ENCODE measurements at regions not wholly inside any gene's neighbourhood (a gene's known extent, or its start where the extent isn't known, plus 50 kb on each side); places are given as distances from the start of the nearest gene placed in this dataset.

DNA sequence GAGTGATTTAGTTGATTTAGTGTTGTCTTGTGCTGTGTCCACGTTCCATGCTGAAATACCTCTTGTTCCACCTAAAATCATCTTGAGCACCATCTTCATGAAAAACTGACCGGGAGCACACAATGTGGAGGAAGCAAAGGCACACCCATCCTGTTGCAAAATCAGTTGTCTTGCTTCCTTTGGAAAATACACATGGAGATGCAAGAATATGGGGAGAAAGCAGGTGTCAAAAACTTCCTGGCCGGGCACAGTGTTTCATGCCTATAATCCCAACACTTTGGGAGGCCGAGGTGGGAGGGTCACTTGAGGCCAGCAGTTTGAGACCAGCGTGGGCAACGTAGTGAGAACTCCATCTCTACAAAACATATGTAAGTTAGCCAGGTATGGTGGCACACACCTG is 151.1 kb downstream of the C11orf91 start:
- intact Hi-C loops (cut with micrococcal nuclease) = no loop called here
- Histone ChIP-seq H3K9ac (ENCODE audit: insufficient read depth in 1 of 2, low read depth in 2 of 2, low read length in 2 of 2) (no peak overlapping the region), H3K79me2 (ENCODE audit: control insufficient read depth, insufficient read depth, low read length) (no peaks in the 10 kb centered on the region), H3K9me1 (ENCODE audit: control insufficient read depth, insufficient read depth, low read length) (no peaks in the 10 kb centered on the region), H2AFZ (ENCODE audit: low read depth, low read length) (no peak overlapping the region), H3K9me3 (replicated peaks; ENCODE audit: control insufficient read depth, insufficient read depth, low read depth, low read length) (no peaks in the 10 kb centered on the region), H3K4me3 (no peak overlapping the region), H3K27ac (ENCODE audit: extremely low read depth, low read depth, low read length) (no peak overlapping the region), H3K27me3 (ENCODE audit: control insufficient read depth in 2 of 2, insufficient read depth in 2 of 2, low read length in 2 of 2) (peaks cover 9 to 24% of the 10 kb centered on the region in 2 experiments; a peak in 4 of 5 replicates), H3K36me3 (ENCODE audit: control insufficient read depth, insufficient read depth, low read length) (no peaks in the 10 kb centered on the region), H3K4me1 (replicated peaks in 1 of 2; ENCODE audit: control insufficient read depth in 2 of 2, insufficient read depth in 2 of 2, low read length in 2 of 2) (no peaks in the 10 kb centered on the region), H4K20me1 (replicated peaks; ENCODE audit: control insufficient read depth, insufficient read depth, low read length) (no peaks in the 10 kb centered on the region), H3K4me2 (ENCODE audit: insufficient read depth, low read length) (no peak overlapping the region)
- WGBS (ENCODE audit: insufficient coverage, low coverage, missing lambda C conversion rate) = 1% methylated on average over 6 of the region's 6 CpGs
- ATAC-seq (no peak), DNase-seq (ENCODE audit: extremely low read depth in 1 of 4, low spot score in 3 of 4) (no peak), FAIRE-seq (no peak)
- in situ Hi-C loops (cut with MboI) = no loop called here
- BruUV-seq (replicated peaks) = no TSS peak
- POLR2A ChIA-PET = no interaction called here
- CTCF ChIA-PET (ENCODE audit: low intra/inter-chr PET ratio) = no interaction called here
- TF ChIP-seq, protein P1, sequence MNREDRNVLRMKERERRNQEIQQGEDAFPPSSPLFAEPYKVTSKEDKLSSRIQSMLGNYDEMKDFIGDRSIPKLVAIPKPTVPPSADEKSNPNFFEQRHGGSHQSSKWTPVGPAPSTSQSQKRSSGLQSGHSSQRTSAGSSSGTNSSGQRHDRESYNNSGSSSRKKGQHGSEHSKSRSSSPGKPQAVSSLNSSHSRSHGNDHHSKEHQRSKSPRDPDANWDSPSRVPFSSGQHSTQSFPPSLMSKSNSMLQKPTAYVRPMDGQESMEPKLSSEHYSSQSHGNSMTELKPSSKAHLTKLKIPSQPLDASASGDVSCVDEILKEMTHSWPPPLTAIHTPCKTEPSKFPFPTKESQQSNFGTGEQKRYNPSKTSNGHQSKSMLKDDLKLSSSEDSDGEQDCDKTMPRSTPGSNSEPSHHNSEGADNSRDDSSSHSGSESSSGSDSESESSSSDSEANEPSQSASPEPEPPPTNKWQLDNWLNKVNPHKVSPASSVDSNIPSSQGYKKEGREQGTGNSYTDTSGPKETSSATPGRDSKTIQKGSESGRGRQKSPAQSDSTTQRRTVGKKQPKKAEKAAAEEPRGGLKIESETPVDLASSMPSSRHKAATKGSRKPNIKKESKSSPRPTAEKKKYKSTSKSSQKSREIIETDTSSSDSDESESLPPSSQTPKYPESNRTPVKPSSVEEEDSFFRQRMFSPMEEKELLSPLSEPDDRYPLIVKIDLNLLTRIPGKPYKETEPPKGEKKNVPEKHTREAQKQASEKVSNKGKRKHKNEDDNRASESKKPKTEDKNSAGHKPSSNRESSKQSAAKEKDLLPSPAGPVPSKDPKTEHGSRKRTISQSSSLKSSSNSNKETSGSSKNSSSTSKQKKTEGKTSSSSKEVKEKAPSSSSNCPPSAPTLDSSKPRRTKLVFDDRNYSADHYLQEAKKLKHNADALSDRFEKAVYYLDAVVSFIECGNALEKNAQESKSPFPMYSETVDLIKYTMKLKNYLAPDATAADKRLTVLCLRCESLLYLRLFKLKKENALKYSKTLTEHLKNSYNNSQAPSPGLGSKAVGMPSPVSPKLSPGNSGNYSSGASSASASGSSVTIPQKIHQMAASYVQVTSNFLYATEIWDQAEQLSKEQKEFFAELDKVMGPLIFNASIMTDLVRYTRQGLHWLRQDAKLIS (CRISPR knock-in tag; IDR thresholded peaks at IDR 0.05) = no peak
- TF ChIP-seq, protein P2, sequence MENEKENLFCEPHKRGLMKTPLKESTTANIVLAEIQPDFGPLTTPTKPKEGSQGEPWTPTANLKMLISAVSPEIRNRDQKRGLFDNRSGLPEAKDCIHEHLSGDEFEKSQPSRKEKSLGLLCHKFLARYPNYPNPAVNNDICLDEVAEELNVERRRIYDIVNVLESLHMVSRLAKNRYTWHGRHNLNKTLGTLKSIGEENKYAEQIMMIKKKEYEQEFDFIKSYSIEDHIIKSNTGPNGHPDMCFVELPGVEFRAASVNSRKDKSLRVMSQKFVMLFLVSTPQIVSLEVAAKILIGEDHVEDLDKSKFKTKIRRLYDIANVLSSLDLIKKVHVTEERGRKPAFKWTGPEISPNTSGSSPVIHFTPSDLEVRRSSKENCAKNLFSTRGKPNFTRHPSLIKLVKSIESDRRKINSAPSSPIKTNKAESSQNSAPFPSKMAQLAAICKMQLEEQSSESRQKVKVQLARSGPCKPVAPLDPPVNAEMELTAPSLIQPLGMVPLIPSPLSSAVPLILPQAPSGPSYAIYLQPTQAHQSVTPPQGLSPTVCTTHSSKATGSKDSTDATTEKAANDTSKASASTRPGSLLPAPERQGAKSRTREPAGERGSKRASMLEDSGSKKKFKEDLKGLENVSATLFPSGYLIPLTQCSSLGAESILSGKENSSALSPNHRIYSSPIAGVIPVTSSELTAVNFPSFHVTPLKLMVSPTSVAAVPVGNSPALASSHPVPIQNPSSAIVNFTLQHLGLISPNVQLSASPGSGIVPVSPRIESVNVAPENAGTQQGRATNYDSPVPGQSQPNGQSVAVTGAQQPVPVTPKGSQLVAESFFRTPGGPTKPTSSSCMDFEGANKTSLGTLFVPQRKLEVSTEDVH (IDR thresholded peaks at IDR 0.05; ENCODE audit: low read depth, partially characterized antibody) = no peak
- TF ChIP-seq, protein P3, sequence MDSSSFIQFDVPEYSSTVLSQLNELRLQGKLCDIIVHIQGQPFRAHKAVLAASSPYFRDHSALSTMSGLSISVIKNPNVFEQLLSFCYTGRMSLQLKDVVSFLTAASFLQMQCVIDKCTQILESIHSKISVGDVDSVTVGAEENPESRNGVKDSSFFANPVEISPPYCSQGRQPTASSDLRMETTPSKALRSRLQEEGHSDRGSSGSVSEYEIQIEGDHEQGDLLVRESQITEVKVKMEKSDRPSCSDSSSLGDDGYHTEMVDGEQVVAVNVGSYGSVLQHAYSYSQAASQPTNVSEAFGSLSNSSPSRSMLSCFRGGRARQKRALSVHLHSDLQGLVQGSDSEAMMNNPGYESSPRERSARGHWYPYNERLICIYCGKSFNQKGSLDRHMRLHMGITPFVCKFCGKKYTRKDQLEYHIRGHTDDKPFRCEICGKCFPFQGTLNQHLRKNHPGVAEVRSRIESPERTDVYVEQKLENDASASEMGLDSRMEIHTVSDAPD (CRISPR knock-in tag; IDR thresholded peaks at IDR 0.05) = no peak
- TF ChIP-seq SOX6 (IDR thresholded peaks at IDR 0.05) = no peak
- TF ChIP-seq, protein P4, sequence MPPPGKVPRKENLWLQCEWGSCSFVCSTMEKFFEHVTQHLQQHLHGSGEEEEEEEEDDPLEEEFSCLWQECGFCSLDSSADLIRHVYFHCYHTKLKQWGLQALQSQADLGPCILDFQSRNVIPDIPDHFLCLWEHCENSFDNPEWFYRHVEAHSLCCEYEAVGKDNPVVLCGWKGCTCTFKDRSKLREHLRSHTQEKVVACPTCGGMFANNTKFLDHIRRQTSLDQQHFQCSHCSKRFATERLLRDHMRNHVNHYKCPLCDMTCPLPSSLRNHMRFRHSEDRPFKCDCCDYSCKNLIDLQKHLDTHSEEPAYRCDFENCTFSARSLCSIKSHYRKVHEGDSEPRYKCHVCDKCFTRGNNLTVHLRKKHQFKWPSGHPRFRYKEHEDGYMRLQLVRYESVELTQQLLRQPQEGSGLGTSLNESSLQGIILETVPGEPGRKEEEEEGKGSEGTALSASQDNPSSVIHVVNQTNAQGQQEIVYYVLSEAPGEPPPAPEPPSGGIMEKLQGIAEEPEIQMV (tag; conservative IDR thresholded peaks at IDR 0.05; ENCODE audit: low read depth) = no peak
- TF ChIP-seq, protein P5, sequence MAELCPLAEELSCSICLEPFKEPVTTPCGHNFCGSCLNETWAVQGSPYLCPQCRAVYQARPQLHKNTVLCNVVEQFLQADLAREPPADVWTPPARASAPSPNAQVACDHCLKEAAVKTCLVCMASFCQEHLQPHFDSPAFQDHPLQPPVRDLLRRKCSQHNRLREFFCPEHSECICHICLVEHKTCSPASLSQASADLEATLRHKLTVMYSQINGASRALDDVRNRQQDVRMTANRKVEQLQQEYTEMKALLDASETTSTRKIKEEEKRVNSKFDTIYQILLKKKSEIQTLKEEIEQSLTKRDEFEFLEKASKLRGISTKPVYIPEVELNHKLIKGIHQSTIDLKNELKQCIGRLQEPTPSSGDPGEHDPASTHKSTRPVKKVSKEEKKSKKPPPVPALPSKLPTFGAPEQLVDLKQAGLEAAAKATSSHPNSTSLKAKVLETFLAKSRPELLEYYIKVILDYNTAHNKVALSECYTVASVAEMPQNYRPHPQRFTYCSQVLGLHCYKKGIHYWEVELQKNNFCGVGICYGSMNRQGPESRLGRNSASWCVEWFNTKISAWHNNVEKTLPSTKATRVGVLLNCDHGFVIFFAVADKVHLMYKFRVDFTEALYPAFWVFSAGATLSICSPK (IDR thresholded peaks at IDR 0.05; ENCODE audit: borderline replicate concordance) = no peak
- TF ChIP-seq KLF6 (CRISPR knock-in tag; IDR thresholded peaks at IDR 0.05; ENCODE audit: borderline replicate concordance) = no peak
- TF ChIP-seq, protein P6, sequence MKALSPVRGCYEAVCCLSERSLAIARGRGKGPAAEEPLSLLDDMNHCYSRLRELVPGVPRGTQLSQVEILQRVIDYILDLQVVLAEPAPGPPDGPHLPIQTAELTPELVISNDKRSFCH (CRISPR knock-in tag; IDR thresholded peaks at IDR 0.05) = no peak
- TF ChIP-seq, protein P6 (tag; IDR thresholded peaks at IDR 0.05) = no peak
- no peak for TF ChIP-seq HNRNPLL (IDR thresholded peaks at IDR 0.05; ENCODE audit: low read depth, low read length, poor library complexity, severe bottlenecking)

All from K562 (cell line).